RPMI8226 (cell line): ENCODE measurements at regions not wholly inside any gene's neighbourhood (a gene's known extent, or its start where the extent isn't known, plus 50 kb on each side); places are given as distances from the start of the nearest gene placed in this dataset.

Experiments used
- DNase-seq: peaks from one replicate; pipeline ENCODE4 v3.0.0-alpha.2; 2015

GRCh38 chr13:79681069-79681468 lies 200.1 kb downstream of the NDFIP2 start:
- DNase-seq: no peak

- no peak for DNase-seq
These were observed 199.5 kb downstream of the NDFIP2 start for GRCh38 chr13:79680485-79680884.

GRCh38 chr13:79679334-79679733 lies 198.4 kb downstream of the NDFIP2 start:
- peak; percentile 62 for DNase-seq

GRCh38 chr13:79678100-79678499 lies 197.1 kb downstream of the NDFIP2 start:
- no peak for DNase-seq

GRCh38 chr13:79675931-79676660 lies 195.1 kb downstream of the NDFIP2 start:
- no peak for DNase-seq

GRCh38 chr13:79674765-79675515 lies 194.0 kb downstream of the NDFIP2 start:
- DNase-seq: no peak

GRCh38 chr13:79673993-79674377 lies 193.0 kb downstream of the NDFIP2 start:
- DNase-seq: no peak

GRCh38 chr13:79673310-79673992 lies 192.5 kb downstream of the NDFIP2 start:
- no peak for DNase-seq

- DNase-seq: no peak
These were observed 190.5 kb downstream of the NDFIP2 start for GRCh38 chr13:79671420-79671819.

- DNase-seq: no peak
These were observed 187.3 kb downstream of the NDFIP2 start for GRCh38 chr13:79668201-79668752.

GRCh38 chr13:79667771-79668170 lies 186.8 kb downstream of the NDFIP2 start:
- DNase-seq: no peak

GRCh38 chr13:79663977-79664636 lies 183.2 kb downstream of the NDFIP2 start:
- no peak for DNase-seq

- DNase-seq: no peak
These were observed 182.5 kb downstream of the NDFIP2 start for GRCh38 chr13:79663435-79663834.

GRCh38 chr13:79662882-79663281 lies 181.9 kb downstream of the NDFIP2 start:
- DNase-seq: peak; percentile 6

- no peak for DNase-seq
These were observed 179.4 kb downstream of the NDFIP2 start for GRCh38 chr13:79660361-79660760.

- no peak for DNase-seq
These were observed 178.2 kb downstream of the NDFIP2 start for GRCh38 chr13:79659121-79659521.

GRCh38 chr13:79658333-79658975 lies 177.5 kb downstream of the NDFIP2 start:
- no peak for DNase-seq

- no peak for DNase-seq
These were observed 174.6 kb downstream of the NDFIP2 start for GRCh38 chr13:79655509-79655908.

GRCh38 chr13:79654520-79654919 lies 173.6 kb downstream of the NDFIP2 start:
- no peak for DNase-seq

GRCh38 chr13:79650688-79651087 lies 169.7 kb downstream of the NDFIP2 start:
- no peak for DNase-seq

GRCh38 chr13:79648191-79648590 lies 167.2 kb downstream of the NDFIP2 start:
- DNase-seq: no peak

GRCh38 chr13:79647533-79647932 lies 166.6 kb downstream of the NDFIP2 start:
- DNase-seq: no peak
